Small intestine (tissue), 7 donors: ENCODE measurements at regions not wholly inside any gene's neighbourhood (a gene's known extent, or its start where the extent isn't known, plus 50 kb on each side); places are given as distances from the start of the nearest gene placed in this dataset.
"Not testable (repeated sequence)": the region's sequence is repeated elsewhere in the genome, so short reads cannot be mapped to it uniquely, and the experiment has no call there.

Source experiments
- DNase-seq, 2 donors: peaks; one replicate each; pipeline versions ENCODE4 v3.0.0 to v3.0.0-alpha.2; 2013
- FAIRE-seq: peaks from 2 replicates; lab custom pipeline; 2012; peaks lifted over from hg19 to GRCh38; lab: Jason Lieb, UNC
- H3K27ac ChIP-seq, 3 donors: one replicate each; pipeline ENCODE4 v1.5.1; 2013; ENCODE audit warnings: low read length in 2 of 3, mild to moderate bottlenecking in 2 of 3, control low read depth in 1 of 3, inconsistent platforms in 1 of 3, low read depth in 1 of 3, moderate library complexity in 1 of 3
- H3K27me3 ChIP-seq, 3 donors: one replicate each; pipeline ENCODE4 v1.6.1; 2013; ENCODE audit warnings: low read length in 3 of 3, inconsistent platforms in 1 of 3; ENCODE audit not compliant: control insufficient read depth in 3 of 3, insufficient read depth in 3 of 3
- H3K36me3 ChIP-seq, 3 donors: one replicate each; pipeline ENCODE4 v1.6.1; 2013; ENCODE audit warnings: low read length in 3 of 3, inconsistent platforms in 1 of 3, low read depth in 1 of 3, mild to moderate bottlenecking in 1 of 3, moderate library complexity in 1 of 3; ENCODE audit not compliant: control insufficient read depth in 3 of 3, insufficient read depth in 2 of 3
- H3K4me1 ChIP-seq, 3 donors: one replicate each; pipeline ENCODE4 v1.6.1; 2013; ENCODE audit warnings: low read length in 2 of 3, inconsistent platforms in 1 of 3, low read depth in 1 of 3, mild to moderate bottlenecking in 1 of 3, moderate library complexity in 1 of 3; ENCODE audit not compliant: control insufficient read depth in 3 of 3, insufficient read depth in 2 of 3
- H3K4me3 ChIP-seq, 3 donors: one replicate each; pipeline ENCODE4 v1.5.1; 2013; ENCODE audit warnings: low read length in 3 of 3, control low read depth in 1 of 3, inconsistent platforms in 1 of 3, low read depth in 1 of 3, mild to moderate bottlenecking in 1 of 3, moderate library complexity in 1 of 3
- H3K9me3 ChIP-seq, 2 donors: one replicate each; pipeline ENCODE4 v1.6.1; 2013; ENCODE audit warnings: low read depth in 1 of 2, low read length in 1 of 2; ENCODE audit not compliant: control insufficient read depth in 2 of 2, insufficient read depth in 1 of 2
- WGBS, 3 donors: extraction: QIAGEN DNeasy Blood & Tissue Kit; methylation state at CpG; one replicate each; pipeline ENCODE4 v1.1.7; 2013; 5-methylcytosine and 5-hydroxymethylcytosine counted together
- donor health status: healthy with polysubstance abuse.
- donor health status: control.
- donor health status: control.
- donor health status: Bipolar disorder and iron deficiency.
- donor health status: healthy.

DNA sequence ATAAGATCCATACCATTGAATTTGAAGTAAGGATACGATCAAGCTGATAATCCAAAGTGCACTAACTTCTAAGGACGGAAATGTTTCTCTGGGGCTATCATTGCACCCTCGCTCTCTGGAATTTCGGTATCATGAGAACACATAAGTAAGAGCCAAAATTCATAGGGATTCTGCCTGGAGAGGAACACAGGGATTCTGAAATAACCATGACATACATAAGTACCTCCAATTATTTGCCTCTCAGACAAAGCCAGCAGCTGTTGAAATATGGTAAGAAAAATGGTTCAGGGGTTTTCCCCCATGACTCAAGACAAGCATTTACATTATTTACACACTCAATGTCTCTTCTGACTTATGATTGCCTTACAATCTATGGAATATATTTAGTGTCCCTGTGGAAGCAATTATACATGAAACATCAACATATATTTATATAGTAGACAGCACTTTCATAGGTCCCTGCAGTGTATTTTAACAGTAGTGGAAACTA, 1123.6 kb upstream of the SEL1L start:
- no peaks in the 10 kb centered on the region for H3K4me1 ChIP-seq
- FAIRE-seq (no peak), DNase-seq (no peak)
- H3K9me3 ChIP-seq: no peaks in the 10 kb centered on the region
- H3K36me3 ChIP-seq: no peaks in the 10 kb centered on the region
- 84 to 89% (median 86%) methylated on average over 4 of the region's 4 CpGs for WGBS, 3 donors
- no peak overlapping the region for H3K4me3 ChIP-seq
- no peaks in the 10 kb centered on the region for H3K27me3 ChIP-seq
- no peak overlapping the region for H3K27ac ChIP-seq

DNA sequence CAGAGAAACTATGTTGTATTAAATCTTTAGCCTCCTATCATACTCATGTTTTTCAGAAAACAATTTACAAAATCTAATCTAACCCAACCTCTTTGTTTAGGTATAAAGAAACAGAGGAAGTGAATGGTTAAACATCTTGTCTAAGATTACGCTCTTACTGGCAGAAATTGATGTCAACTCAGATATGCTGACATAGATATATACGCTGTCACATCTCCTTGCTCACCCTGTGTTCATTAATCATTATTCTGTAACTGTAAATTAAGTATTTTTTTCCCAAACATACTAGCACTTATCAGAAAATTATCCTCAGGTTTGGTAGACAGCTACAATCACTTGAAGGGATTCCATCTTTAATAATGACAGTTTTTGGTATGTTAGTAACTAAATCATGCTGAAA, 1127.6 kb upstream of the SEL1L start:
- Histone ChIP-seq H3K4me1 (no peaks in the 10 kb centered on the region), H3K9me3 (no peaks in the 10 kb centered on the region), H3K36me3 (no peaks in the 10 kb centered on the region), H3K4me3 (no peak overlapping the region), H3K27me3 (no peaks in the 10 kb centered on the region), H3K27ac (no peak overlapping the region)
- FAIRE-seq (no peak), DNase-seq (no peak)
- 59 to 78% (median 71%) methylated on average over 2 of the region's 2 CpGs for WGBS, 3 donors

- Histone ChIP-seq H3K27ac (no peak overlapping the region), H3K36me3 (no peaks in the 10 kb centered on the region), H3K4me3 (no peak overlapping the region), H3K9me3 (no peaks in the 10 kb centered on the region), H3K27me3 (no peaks in the 10 kb centered on the region), H3K4me1 (no peaks in the 10 kb centered on the region)
- FAIRE-seq (no peak), DNase-seq (no peak)
- WGBS, 3 donors: 80 to 94% (median 93%) methylated on average over 4 of the region's 4 CpGs
These were observed 1133.4 kb upstream of the SEL1L start for GRCh38 chr14:82667006-82667405.

- DNase-seq (no peak), FAIRE-seq (no peak)
- Histone ChIP-seq H3K4me1 (no peaks in the 10 kb centered on the region), H3K36me3 (no peaks in the 10 kb centered on the region), H3K27ac (no peak overlapping the region), H3K9me3 (no peaks in the 10 kb centered on the region), H3K27me3 (no peaks in the 10 kb centered on the region), H3K4me3 (no peak overlapping the region)
- WGBS, 3 donors: 35 to 70% (median 53%) methylated on average over 4 of the region's 4 CpGs
These were observed 1133.8 kb upstream of the SEL1L start for GRCh38 chr14:82667501-82667900.

DNA sequence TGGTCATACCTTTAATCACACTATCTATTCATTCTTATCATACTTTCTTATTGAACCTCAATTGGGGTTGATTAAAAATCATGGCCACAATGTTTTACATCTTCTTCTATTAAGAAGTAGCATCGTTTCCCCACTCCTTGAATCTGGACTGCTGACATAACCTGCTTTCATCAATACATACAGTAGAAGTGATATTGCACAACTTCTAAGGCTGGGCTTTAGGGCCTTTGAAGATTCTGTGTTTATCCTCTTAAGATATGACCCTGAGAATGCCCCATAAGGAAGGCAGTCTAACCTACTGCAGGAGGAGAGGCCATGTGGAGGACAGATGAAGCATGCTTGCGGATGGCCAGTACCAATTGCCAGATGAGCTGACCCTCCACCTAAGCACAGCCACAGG, 1142.8 kb upstream of the SEL1L start:
- no peaks in the 10 kb centered on the region for H3K9me3 ChIP-seq
- H3K36me3 ChIP-seq: no peaks in the 10 kb centered on the region
- 77 to 92% (median 86%) methylated on average over 2 of the region's 2 CpGs for WGBS, 3 donors
- FAIRE-seq: no peak
- DNase-seq: no peak
- H3K4me1 ChIP-seq: no peaks in the 10 kb centered on the region
- no peak overlapping the region for H3K27ac ChIP-seq
- no peak overlapping the region for H3K4me3 ChIP-seq
- no peaks in the 10 kb centered on the region for H3K27me3 ChIP-seq

GRCh38 chr14:82689948-82690347, 1156.3 kb upstream of the SEL1L start:
- DNase-seq (no peak), FAIRE-seq (no peak)
- Histone ChIP-seq H3K27me3 (no peaks in the 10 kb centered on the region), H3K9me3 (no peaks in the 10 kb centered on the region), H3K36me3 (no peaks in the 10 kb centered on the region), H3K4me3 (no peak overlapping the region), H3K27ac (no peak overlapping the region), H3K4me1 (no peaks in the 10 kb centered on the region)
- 18 to 60% (median 51%) methylated on average over 1 of the region's 1 CpG for WGBS, 3 donors

DNA sequence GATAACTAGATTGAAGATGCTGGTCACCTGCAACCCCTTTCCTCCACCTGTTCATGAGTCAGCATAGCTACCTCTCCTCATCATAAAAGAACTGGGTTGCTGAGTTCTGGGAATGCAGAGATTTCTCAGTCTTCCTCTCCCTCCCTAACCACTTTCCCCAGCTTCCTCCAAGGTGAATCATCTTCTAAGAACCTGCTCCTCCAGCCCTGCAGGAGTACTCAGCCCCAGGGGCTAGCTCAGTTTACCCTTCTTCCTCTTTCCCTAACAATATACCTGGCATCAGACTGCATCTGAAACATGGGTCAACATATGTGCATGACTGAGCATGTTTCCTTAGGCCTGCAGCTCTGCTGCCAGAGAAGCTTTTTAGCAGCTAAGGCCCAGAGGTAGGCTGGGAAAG, 1157.5 kb upstream of the SEL1L start:
- H3K4me3 ChIP-seq, H3K36me3 ChIP-seq, DNase-seq, H3K27me3 ChIP-seq, H3K4me1 ChIP-seq, H3K27ac ChIP-seq, H3K9me3 ChIP-seq, FAIRE-seq: not testable (repeated sequence)

DNA sequence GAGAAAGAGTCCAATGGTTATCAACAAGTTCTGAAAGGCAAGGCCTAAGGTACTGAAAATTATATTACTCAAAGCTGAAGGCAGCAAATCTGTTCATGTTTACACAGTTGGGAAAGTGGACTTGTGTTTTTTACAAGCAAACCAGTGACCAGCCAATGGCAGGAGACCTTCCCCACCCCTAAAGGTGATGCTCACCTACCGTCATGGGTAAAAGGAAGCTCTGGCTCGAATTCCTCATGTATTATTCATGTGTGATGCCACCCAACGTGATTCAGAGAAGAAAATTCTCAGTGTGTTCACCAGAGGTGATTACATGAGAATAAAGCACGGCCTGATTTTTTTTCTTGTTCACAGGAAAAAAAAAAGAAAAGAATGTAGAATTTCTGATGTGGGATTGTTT, 1161.2 kb upstream of the SEL1L start:
- no peaks in the 10 kb centered on the region for H3K36me3 ChIP-seq
- DNase-seq: no peak
- no peaks in the 10 kb centered on the region for H3K9me3 ChIP-seq
- no peak overlapping the region for H3K4me3 ChIP-seq
- WGBS, 3 donors: 60 to 77% (median 63%) methylated on average over 4 of the region's 4 CpGs
- H3K27me3 ChIP-seq: no peaks in the 10 kb centered on the region
- FAIRE-seq: no peak
- no peak overlapping the region for H3K27ac ChIP-seq
- no peaks in the 10 kb centered on the region for H3K4me1 ChIP-seq

DNA sequence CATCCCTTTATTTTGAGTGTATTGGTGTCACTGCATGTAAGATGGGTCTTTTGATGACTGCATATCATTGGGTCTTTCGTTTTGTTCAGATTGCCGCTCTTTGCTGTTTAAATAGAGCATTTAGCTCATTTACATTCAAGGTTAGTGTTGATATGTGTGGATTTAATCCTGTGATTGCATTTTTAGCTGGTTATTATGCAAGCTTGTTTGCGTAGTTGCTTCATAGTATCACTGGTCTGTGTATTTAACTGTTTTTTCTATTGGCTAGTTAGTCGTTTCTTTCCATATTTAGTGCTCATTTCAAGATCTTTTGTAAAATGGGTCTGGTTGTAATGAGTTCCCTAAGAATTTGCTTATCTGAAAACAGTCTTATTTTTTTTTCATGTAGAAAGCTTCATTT, 1170.6 kb upstream of the SEL1L start:
- WGBS, 3 donors: 54 to 61% (median 57%) methylated on average over 4 of the region's 4 CpGs

More for the DNA sequence above, 1170.6 kb upstream of the SEL1L start:
- Histone ChIP-seq H3K27me3 (no peaks in the 10 kb centered on the region), H3K4me1 (no peaks in the 10 kb centered on the region), H3K36me3 (no peaks in the 10 kb centered on the region), H3K4me3 (no peak overlapping the region), H3K27ac (no peak overlapping the region), H3K9me3 (no peaks in the 10 kb centered on the region)
- FAIRE-seq (no peak), DNase-seq (no peak)
